Astrocyte of the hippocampus (primary cell): ENCODE measurements at regions not wholly inside any gene's neighbourhood (a gene's known extent, or its start where the extent isn't known, plus 50 kb on each side); places are given as distances from the start of the nearest gene placed in this dataset.

Experiments
- DNase-seq: peaks from one replicate; pipeline ENCODE4 v3.0.0; 2011; ENCODE audit warnings: low read depth, low spot score

GRCh38 chr22:48534395-48534958 lies 1293.2 kb downstream of the BRD1 start:
- DNase-seq, result no peak

GRCh38 chr22:48532986-48533385 lies 1294.7 kb downstream of the BRD1 start:
- DNase-seq, result no peak

DNA sequence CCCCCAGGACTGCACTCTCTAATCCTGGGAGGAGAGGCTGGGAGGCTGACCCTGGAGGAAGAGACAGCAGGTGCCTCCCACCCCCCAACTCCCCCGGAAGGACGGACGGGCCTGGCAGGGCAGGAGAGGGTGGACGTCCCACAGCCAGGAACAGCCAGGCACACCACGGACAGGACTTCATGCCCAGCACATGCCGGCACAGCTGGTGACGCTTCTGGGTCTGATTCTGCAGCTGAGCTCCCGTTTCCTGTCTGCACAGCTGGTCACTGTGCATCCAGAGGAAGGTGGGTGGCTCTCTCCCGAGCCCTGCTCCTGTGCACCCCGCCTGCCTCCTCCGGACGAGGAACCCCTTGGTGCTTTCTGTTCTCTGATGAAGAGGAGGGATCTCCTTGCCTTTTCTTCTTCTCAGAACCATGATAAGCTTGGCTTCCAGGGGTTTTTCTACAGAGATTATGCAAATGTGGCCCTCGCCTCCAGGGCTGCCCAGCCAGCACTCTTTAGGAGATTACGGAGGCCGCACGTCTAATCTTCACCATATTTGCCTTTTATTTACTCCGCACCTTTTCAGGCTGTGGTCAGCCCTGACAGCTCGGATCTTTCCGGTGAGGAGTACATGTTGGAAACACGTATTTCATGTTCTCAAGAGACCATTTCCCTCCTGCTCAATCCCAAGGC lies 1295.8 kb downstream of the BRD1 start:
- DNase-seq, result no peak

DNA sequence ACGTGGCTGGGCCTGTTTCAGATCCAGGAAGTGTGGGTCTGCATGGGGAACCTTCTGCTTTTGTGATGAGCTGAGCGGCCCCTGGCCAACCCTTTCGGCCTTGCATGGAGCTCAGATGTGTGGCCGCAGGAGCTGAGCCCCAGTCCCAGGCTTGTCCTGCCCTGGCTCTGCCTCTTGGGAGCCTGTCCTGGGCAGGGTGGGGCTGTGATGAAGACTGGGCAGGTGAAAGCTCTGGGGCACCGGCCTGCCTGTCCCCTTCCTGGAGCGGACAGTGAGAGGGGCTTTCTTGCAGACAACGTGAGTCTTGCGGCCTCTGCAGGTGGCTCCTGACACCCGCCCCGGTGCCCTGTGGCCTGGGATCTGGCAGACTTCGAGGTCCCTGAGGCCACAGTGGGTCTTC lies 1296.6 kb downstream of the BRD1 start:
- no peak for DNase-seq

DNA sequence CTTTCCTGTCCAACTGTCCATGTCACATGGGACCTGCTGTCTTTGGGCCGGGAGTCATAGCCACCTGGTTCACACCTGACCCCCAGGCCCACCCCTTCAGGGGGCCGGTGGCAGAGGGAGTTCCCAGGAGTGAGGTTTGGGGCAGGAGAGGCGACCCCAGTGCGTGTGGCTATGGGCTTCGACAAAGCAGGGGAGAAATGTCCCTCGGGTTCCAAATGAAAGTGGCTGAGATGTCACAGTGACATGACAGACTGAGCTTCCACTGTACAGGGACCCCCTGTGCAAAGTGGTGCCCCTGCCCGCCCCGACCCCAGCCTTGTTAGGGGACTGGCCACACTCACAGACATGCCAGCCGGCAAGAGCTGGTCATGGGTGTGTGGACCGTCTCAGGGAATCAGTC lies 1297.0 kb downstream of the BRD1 start:
- DNase-seq, result no peak

DNA sequence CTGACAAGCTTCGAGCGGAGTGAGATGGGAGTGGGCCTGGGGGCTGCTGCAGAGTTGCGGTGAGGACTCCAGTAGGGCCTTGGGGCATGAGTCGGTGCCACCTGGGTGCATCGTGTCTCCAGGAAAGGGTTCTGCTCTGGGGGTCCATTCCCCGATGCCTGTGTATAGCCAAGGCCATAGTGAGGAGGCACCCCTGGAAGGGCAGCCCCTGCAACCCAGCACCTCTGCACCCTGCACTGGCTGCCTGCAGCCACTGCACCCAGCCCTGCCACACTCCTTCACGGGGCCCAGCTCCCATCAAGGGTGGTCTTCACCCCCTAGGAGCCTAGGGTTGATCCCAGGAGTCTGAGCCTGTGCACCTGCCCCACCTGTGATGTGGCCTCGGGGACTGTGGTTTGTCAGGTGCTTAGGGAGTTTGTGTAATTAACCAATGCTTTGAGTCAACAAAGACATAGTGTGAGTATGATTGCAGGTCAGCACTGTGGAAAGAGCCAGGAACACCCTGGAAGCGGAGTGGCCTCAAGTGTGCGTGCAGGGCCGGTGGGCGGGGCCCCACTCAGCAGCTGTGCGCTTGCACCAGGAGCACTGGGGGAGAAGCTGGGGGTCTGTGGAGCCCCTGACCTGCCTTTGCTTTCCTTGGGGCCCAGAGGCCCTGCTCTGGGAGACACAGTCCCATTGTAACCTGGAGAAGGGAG lies 1299.3 kb downstream of the BRD1 start:
- no peak for DNase-seq

DNA sequence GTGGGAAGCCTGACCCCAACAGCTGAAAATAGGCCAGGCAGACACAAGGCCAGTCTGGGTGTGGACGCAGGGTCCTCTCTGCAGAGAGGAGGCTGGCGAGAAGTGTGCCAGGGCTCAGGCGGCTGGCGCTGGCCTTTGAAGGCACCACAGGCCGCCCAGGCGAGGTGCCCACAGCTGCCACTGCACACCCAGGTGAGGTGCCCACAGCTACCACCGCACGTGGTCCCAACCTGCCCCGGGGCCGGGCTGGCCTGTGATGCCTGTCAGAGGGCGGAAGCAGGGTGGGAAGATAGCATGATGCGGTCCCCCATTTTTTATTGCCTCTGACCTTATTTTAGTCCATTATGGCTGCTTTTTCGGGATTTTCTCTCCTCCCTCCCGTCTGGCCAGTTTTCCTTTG lies 1303.9 kb downstream of the BRD1 start:
- no peak for DNase-seq

DNA sequence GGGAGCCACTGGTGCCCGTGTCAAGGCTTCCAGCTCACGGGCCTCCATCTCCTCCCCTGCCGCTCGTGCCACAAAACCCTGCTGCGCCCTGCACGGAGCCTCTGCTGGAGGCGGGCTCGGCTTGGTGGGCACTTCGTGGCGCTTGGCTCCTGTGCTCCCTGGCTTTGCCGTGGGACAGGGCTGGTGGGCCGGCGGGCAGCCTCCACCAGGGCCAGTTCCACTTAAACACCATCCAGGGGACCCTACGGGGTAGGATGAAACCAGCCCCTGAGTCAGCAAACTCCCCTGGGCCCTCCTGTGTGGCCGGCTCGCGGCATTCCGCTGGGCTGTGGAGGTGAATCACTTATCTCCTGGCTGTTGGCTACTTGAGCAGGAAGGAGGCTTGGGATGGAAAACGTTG lies 1304.6 kb downstream of the BRD1 start:
- peak; percentile 20 for DNase-seq

GRCh38 chr22:48522271-48522670 lies 1305.4 kb downstream of the BRD1 start:
- DNase-seq, result no peak

- peak; percentile 55 for DNase-seq
Measured at GRCh38 chr22:48520884-48521588, 1306.6 kb downstream of the BRD1 start.

- DNase-seq, result no peak
Measured at GRCh38 chr22:48520207-48520606, 1307.5 kb downstream of the BRD1 start.

GRCh38 chr22:48517039-48518030 lies 1310.3 kb downstream of the BRD1 start:
- DNase-seq, result peak; percentile 46

DNA sequence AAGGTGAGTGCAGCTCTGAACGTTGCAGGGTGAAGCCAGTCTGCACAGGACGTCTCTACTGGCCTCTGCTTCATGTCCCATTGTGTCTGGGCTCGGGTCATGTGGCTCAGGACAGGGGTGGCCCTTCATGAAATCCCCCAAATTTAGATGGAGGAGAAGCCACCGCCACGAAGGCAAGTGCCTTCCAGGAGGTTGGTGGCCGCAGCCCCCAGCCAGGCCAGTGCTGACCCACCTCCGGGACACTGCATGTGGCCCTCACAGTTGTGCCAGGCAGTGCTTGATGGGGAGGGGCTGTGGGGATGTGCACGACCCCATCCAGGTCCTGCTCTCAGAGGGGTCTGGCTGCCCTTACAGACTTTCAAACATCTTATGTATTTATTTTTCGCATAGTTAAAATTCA lies 1311.1 kb downstream of the BRD1 start:
- DNase-seq, result no peak

- DNase-seq, result no peak
Measured at GRCh38 chr22:48515571-48516200, 1312.0 kb downstream of the BRD1 start.

- no peak for DNase-seq
Measured at GRCh38 chr22:48513929-48514328, 1313.7 kb downstream of the BRD1 start.

DNA sequence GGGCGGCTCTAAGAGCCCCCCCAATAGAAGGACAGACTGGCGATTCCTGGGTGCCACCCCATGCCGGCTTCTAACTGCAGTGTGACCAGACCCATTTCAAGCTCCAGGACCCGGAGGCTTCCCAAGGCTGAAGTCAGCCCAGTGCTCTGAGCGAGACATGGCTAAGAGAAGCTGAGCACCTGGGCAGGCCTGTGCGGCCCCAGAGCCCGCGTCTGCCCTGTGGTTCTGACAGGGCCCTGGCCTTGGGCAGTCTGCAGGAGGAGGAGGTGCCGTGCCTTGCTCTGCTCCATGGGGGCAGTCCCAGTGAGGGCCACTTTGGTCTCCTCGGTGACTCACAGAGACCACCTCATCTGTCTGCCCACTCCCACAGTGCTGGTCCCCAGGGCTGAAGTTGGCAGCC lies 1314.2 kb downstream of the BRD1 start:
- no peak for DNase-seq

DNA sequence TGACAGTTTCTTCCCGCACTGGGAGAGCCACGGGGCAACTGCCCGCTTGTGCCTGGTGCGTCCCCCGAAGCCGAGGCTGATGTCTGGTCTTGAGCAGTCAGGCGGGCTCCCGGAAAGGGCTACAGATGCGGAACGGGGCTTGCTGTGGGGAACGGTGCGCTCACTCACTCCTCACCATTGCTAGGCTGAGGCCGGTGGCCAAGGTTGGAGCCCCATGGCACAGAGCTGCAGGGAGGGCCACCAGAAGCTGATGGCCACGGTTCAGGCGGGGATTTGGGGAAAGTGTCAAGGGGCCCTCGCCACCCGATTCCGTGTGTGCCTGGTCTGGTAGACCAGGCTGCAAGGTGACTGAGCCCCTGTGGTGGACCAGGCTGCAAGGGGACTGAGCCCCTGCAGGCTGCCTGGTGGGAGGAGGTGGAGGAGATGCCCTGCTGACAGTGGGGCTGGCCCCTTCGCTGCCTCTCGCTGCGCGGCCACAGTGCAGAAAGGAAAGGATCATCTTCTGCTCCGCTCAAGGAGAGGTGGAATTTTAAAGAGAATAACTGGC lies 1315.8 kb downstream of the BRD1 start:
- no peak for DNase-seq

DNA sequence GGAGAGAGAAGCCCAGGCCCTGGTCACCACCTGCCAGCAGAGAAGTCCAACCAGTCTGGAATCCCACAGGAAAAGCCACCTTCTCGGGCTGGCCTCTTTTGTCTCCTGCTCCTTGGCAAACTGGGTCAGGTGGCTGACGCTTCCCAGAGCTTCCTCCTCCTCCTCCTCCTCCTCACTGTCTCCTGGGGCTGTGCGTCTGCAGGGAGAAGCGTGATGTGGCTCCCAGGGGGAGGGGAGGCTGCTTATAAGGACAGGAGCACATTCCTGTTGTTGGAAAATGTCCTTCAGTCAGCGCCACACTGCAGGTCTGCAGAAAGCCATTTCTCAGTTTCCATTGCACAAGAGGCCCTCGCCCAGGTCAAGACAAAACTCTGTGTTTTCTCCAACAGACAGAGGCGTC lies 1316.5 kb downstream of the BRD1 start:
- no peak for DNase-seq

GRCh38 chr22:48510599-48510998 lies 1317.1 kb downstream of the BRD1 start:
- DNase-seq, result no peak

GRCh38 chr22:48507595-48508350 lies 1319.9 kb downstream of the BRD1 start:
- DNase-seq, result no peak
